Breast epithelium (tissue), 3 donors: ENCODE measurements at regions not wholly inside any gene's neighbourhood (a gene's known extent, or its start where the extent isn't known, plus 50 kb on each side); places are given as distances from the start of the nearest gene placed in this dataset.

Source experiments
- CTCF ChIP-seq, 3 donors: fragments of 450-650 bp; IDR thresholded peaks; one replicate each; pipeline ENCODE4 v1.5.1; 2016 to 2017; ENCODE audit warnings: antibody characterized with exemption in 3 of 3, mild to moderate bottlenecking in 3 of 3, moderate library complexity in 3 of 3
- POLR2AphosphoS5 ChIP-seq, 3 donors: sonication (generic); formaldehyde crosslinking; IDR thresholded peaks; one replicate each; pipeline ENCODE4 v1.6.1; 2017; ENCODE audit warnings: antibody characterized with exemption in 3 of 3

DNA sequence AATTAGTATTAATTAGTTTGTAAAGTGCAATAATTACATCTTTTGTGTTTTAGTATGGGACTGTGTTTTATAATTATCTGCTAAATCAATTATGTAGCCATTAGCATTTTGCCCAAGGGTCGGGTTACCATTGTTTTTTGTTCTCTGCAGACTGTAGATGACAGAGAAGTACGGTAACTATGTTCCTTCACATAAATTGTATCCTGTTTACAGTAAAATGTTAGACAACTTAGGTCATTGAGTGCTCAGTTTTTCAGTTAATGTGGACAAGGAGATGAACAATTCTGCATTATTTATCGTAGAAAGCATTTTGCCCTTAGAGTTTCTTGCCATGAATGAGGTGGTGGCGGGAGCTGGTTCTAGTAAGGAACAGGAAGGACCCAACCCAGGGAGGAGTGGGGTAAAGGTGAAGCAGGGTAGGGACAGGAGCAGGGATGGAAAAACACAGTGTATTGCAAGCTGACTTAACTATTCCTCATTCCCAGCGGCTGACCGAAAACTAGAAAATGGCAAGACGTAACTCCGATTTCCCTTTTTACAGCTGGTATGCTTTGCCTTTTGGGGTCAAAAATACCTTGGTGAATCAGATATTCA lies 243.7 kb upstream of the SLC24A2 start:
- TF ChIP-seq CTCF (IDR thresholded peaks at IDR 0.05) (no peak), POLR2AphosphoS5 (IDR thresholded peaks at IDR 0.05) (no peak)
